ENCODE measurements at regions not wholly inside any gene's neighbourhood (a gene's known extent, or its start where the extent isn't known, plus 50 kb on each side); places are given as distances from the start of the nearest gene placed in this dataset.

- TF ChIP-seq CTCF (CRISPR knock-in tag; IDR thresholded peaks at IDR 0.05): peak; percentile 53
- TF ChIP-seq POGK (CRISPR knock-in tag; conservative IDR thresholded peaks at IDR 0.05): no peak
- TF ChIP-seq ZNF703 (CRISPR knock-in tag; IDR thresholded peaks at IDR 0.05; ENCODE audit: borderline replicate concordance): no peak
- TF ChIP-seq POLR2A (IDR thresholded peaks at IDR 0.05; ENCODE audit: insufficient read depth in 1 of 2, low read depth in 2 of 2, low read length in 2 of 2): no peak
- TF ChIP-seq ELK4 (CRISPR knock-in tag; IDR thresholded peaks at IDR 0.05; ENCODE audit: borderline replicate concordance): no peak
- TF ChIP-seq MED13 (CRISPR knock-in tag; IDR thresholded peaks at IDR 0.05): no peak
- no peak for TF ChIP-seq SRF (IDR thresholded peaks at IDR 0.05; ENCODE audit: low read depth, low read length)
These were observed 79.0 kb downstream of the AASDHPPT start for GRCh38 chr11:106156290-106156937.
